GM23338 (cell line): ENCODE measurements at regions not wholly inside any gene's neighbourhood (a gene's known extent, or its start where the extent isn't known, plus 50 kb on each side); places are given as distances from the start of the nearest gene placed in this dataset.
A peak's percentile ranks its signal among the peaks of the same experiment; 100 is the strongest.

Experiments used
- ATAC-seq: fragments of 200-7000 bp; cut with Tn5 transposase; 3 replicates; pipeline ENCODE4 v1.9.1; 2020
- DNase-seq: peaks from one replicate; pipeline ENCODE4 v3.0.0-alpha.2; 2015; ENCODE audit warnings: low spot score
- H2AFZ ChIP-seq: fragments of 200-600 bp; sonication (generic); 2 replicates; pipeline ENCODE4 v1.8.0; 2016; ENCODE audit warnings: antibody characterized with exemption, mild to moderate bottlenecking, moderate library complexity
- H3F3A ChIP-seq: fragments of 200-600 bp; sonication (generic); replicated peaks from 2 replicates; pipeline ENCODE4 v1.8.0; 2017; ENCODE audit warnings: antibody characterized with exemption, mixed run types, low read depth
- H3K27ac ChIP-seq: fragments of 200-600 bp; sonication (generic); 2 replicates; pipeline ENCODE4 v1.6.1; 2016; ENCODE audit warnings: low read depth
- H3K27me3 ChIP-seq: fragments of 200-600 bp; sonication (generic); 2 replicates; pipeline ENCODE4 v1.8.0; 2016; ENCODE audit warnings: mild to moderate bottlenecking, mixed run types, moderate library complexity; ENCODE audit not compliant: insufficient read depth
- H3K36me3 ChIP-seq: fragments of 200-600 bp; sonication (generic); 2 replicates; pipeline ENCODE4 v1.8.0; 2016; ENCODE audit warnings: mild to moderate bottlenecking; ENCODE audit not compliant: insufficient read depth
- H3K4me1 ChIP-seq: fragments of 200-600 bp; sonication (generic); 2 replicates; pipeline ENCODE4 v1.8.0; 2016; ENCODE audit warnings: mild to moderate bottlenecking, moderate library complexity; ENCODE audit not compliant: insufficient read depth
- H3K4me2 ChIP-seq: fragments of 200-600 bp; sonication (generic); 2 replicates; pipeline ENCODE4 v1.7.1; 2017; ENCODE audit warnings: mixed run types
- H3K4me3 ChIP-seq: fragments of 200-600 bp; sonication (generic); 2 replicates; pipeline ENCODE4 v1.6.1; 2016; ENCODE audit warnings: mixed run types
- H3K79me2 ChIP-seq: fragments of 200-600 bp; sonication (generic); replicated peaks from 2 replicates; pipeline ENCODE4 v1.8.0; 2017; ENCODE audit warnings: mild to moderate bottlenecking; ENCODE audit not compliant: insufficient read depth
- H3K9me2 ChIP-seq: fragments of 200-600 bp; sonication (generic); 2 replicates; pipeline ENCODE4 v1.8.0; 2017; ENCODE audit not compliant: insufficient read depth
- H4K20me1 ChIP-seq: fragments of 200-600 bp; sonication (generic); replicated peaks from 2 replicates; pipeline ENCODE4 v1.8.0; 2017; ENCODE audit warnings: mild to moderate bottlenecking; ENCODE audit not compliant: insufficient read depth
- H3K27ac Mint-ChIP-seq: 2 replicates; pipeline ENCODE4 v1.8.0; 2020; ENCODE audit warnings: inconsistent platforms, mild to moderate bottlenecking, moderate library complexity, mixed read lengths
- H3K27me3 Mint-ChIP-seq: 3 replicates; pipeline ENCODE4 v1.8.0; 2022; ENCODE audit warnings: low read depth, mild to moderate bottlenecking, moderate library complexity, mixed read lengths, inconsistent platforms; ENCODE audit not compliant: insufficient read depth, poor library complexity
- H3K36me3 Mint-ChIP-seq: 3 replicates; pipeline ENCODE4 v1.8.0; 2021; ENCODE audit warnings: low read depth, mild to moderate bottlenecking, inconsistent platforms, moderate library complexity, mixed read lengths
- H3K4me1 Mint-ChIP-seq: 3 replicates; pipeline ENCODE4 v1.8.0; 2020; ENCODE audit warnings: mild to moderate bottlenecking, inconsistent platforms, mixed read lengths
- H3K4me3 Mint-ChIP-seq: 3 replicates; pipeline ENCODE4 v1.8.0; 2021; ENCODE audit warnings: moderate library complexity, mild to moderate bottlenecking, inconsistent platforms, mixed read lengths
- H3K9me3 Mint-ChIP-seq: 3 replicates; pipeline ENCODE4 v1.8.0; 2020; ENCODE audit warnings: moderate library complexity, mild to moderate bottlenecking, inconsistent platforms, mixed read lengths
- CREB1 ChIP-seq: fragments of 250-450 bp; sonication (Bioruptor Pico); IDR thresholded peaks from 2 replicates; pipeline ENCODE4 v1.5.0; 2020; ENCODE audit warnings: low read depth, mild to moderate bottlenecking, moderate library complexity
- ETS1 ChIP-seq: IDR thresholded peaks from 2 replicates; pipeline ENCODE4 v1.6.1; 2016; ENCODE audit warnings: antibody characterized with exemption
- EZH2 ChIP-seq: fragments of 200-600 bp; sonication (generic); IDR thresholded peaks from one replicate; pipeline ENCODE4 v1.8.0; 2017; ENCODE audit warnings: antibody characterized with exemption, mild to moderate bottlenecking, low read depth; ENCODE audit not compliant: unreplicated experiment
- EZH2phosphoT487 ChIP-seq: fragments of 200-600 bp; sonication (generic); IDR thresholded peaks from one replicate; pipeline ENCODE4 v1.8.1; 2018; ENCODE audit warnings: antibody characterized with exemption; ENCODE audit not compliant: unreplicated experiment
- JUNB ChIP-seq: IDR thresholded peaks from one replicate; pipeline ENCODE4 v1.6.1; 2016; ENCODE audit warnings: antibody characterized with exemption; ENCODE audit not compliant: unreplicated experiment
- NANOG ChIP-seq: IDR thresholded peaks from 2 replicates; pipeline ENCODE4 v1.6.1; 2016; ENCODE audit warnings: antibody characterized with exemption, borderline replicate concordance
- POLR2AphosphoS5 ChIP-seq: IDR thresholded peaks from 2 replicates; pipeline ENCODE4 v1.6.1; 2016; ENCODE audit warnings: antibody characterized with exemption, low read depth
- REST ChIP-seq: IDR thresholded peaks from one replicate; pipeline ENCODE4 v1.6.1; 2018; ENCODE audit warnings: antibody characterized with exemption; ENCODE audit not compliant: unreplicated experiment
- STAT1 ChIP-seq: IDR thresholded peaks from one replicate; pipeline ENCODE4 v1.6.1; 2016; ENCODE audit warnings: antibody characterized with exemption; ENCODE audit not compliant: unreplicated experiment
- ZNF114 ChIP-seq: fragments of 250-450 bp; sonication (Bioruptor Pico); IDR thresholded peaks from 2 replicates; pipeline ENCODE4 v1.5.0; 2020; ENCODE audit warnings: mild to moderate bottlenecking, moderate library complexity
- ZNF331 ChIP-seq: fragments of 250-450 bp; sonication (Bioruptor Pico); IDR thresholded peaks from 2 replicates; pipeline ENCODE4 v1.5.0; 2020; ENCODE audit warnings: low read depth, mild to moderate bottlenecking, moderate library complexity
- ZNF462 ChIP-seq: fragments of 250-450 bp; sonication (Bioruptor Pico); IDR thresholded peaks from 2 replicates; pipeline ENCODE4 v1.5.0; 2020; ENCODE audit warnings: mild to moderate bottlenecking, moderate library complexity
- TF ChIP-seq, protein P1 (sequence below), 2 experiments: fragments of 200-600 bp in 1 of 2; sonication (generic) in 1 of 2; conservative IDR thresholded peaks; 2 replicates each; pipeline versions ENCODE4 v1.5.1 to v1.6.1; 2016 to 2017; ENCODE audit warnings: antibody characterized with exemption in 2 of 2, low read depth in 2 of 2, mild to moderate bottlenecking in 2 of 2, moderate library complexity in 1 of 2

GRCh38 chr6:44034391-44034861 is 92.8 kb downstream of the MRPL14 start:
- H3K4me1 ChIP-seq, result no peaks in the 10 kb centered on the region; the same call in 1 of the 2 replicates
- H3K4me3 Mint-ChIP-seq, result no peak overlapping the region
- H3K9me2 ChIP-seq, result no peaks in the 10 kb centered on the region
- H2AFZ ChIP-seq, result peak overlapping the region; percentile 56; the same call in 1 of the 2 replicates
- H3K27me3 Mint-ChIP-seq, result peaks cover 4% of the 10 kb centered on the region
- DNase-seq, result no peak
- H3K27ac ChIP-seq, result no peak overlapping the region
- no peak overlapping the region for H3K27ac Mint-ChIP-seq
- H4K20me1 ChIP-seq, result no peaks in the 10 kb centered on the region
- no peaks in the 10 kb centered on the region for H3K36me3 ChIP-seq
- peaks cover 13% of the 10 kb centered on the region for H3K4me1 Mint-ChIP-seq
- no peaks in the 10 kb centered on the region for H3K36me3 Mint-ChIP-seq
- no peaks in the 10 kb centered on the region for H3K9me3 Mint-ChIP-seq
- no peak overlapping the region for H3K4me2 ChIP-seq
- ATAC-seq, result no peak
- H3F3A ChIP-seq, result no peaks in the 10 kb centered on the region
- no peaks in the 10 kb centered on the region for H3K79me2 ChIP-seq
- no peak overlapping the region for H3K4me3 ChIP-seq
- no peaks in the 10 kb centered on the region for H3K27me3 ChIP-seq
- TF ChIP-seq, protein P1, sequence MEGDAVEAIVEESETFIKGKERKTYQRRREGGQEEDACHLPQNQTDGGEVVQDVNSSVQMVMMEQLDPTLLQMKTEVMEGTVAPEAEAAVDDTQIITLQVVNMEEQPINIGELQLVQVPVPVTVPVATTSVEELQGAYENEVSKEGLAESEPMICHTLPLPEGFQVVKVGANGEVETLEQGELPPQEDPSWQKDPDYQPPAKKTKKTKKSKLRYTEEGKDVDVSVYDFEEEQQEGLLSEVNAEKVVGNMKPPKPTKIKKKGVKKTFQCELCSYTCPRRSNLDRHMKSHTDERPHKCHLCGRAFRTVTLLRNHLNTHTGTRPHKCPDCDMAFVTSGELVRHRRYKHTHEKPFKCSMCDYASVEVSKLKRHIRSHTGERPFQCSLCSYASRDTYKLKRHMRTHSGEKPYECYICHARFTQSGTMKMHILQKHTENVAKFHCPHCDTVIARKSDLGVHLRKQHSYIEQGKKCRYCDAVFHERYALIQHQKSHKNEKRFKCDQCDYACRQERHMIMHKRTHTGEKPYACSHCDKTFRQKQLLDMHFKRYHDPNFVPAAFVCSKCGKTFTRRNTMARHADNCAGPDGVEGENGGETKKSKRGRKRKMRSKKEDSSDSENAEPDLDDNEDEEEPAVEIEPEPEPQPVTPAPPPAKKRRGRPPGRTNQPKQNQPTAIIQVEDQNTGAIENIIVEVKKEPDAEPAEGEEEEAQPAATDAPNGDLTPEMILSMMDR (conservative IDR thresholded peaks at IDR 0.05; ENCODE audit: low read depth in 2 of 2), result no peak
- no peak for TF ChIP-seq STAT1
- no peak for TF ChIP-seq ZNF462 (CRISPR knock-in tag)
- TF ChIP-seq JUNB, result no peak
- no peak for TF ChIP-seq ETS1
- no peak for TF ChIP-seq NANOG
- TF ChIP-seq REST, result no peak
- no peak for TF ChIP-seq ZNF331 (CRISPR knock-in tag)
- no peak for TF ChIP-seq EZH2
- TF ChIP-seq ZNF114, result no peak
- no peak for TF ChIP-seq CREB1 (CRISPR knock-in tag)
- TF ChIP-seq POLR2AphosphoS5, result no peak
- no peak for TF ChIP-seq EZH2phosphoT487
